HepG2 (cell line): ENCODE measurements at regions not wholly inside any gene's neighbourhood (a gene's known extent, or its start where the extent isn't known, plus 50 kb on each side); places are given as distances from the start of the nearest gene placed in this dataset.

Experiments used
- ATAC-seq: fragments of 200-7000 bp; cut with Tn5 transposase; 3 replicates; pipeline ENCODE4 v1.9.1; 2020; ENCODE audit warnings: mild to moderate bottlenecking, moderate library complexity
- BruUV-seq: library from RNA; stranded (reverse); fragments of 400-500 nt; replicated peaks from 2 replicates; lab custom pipeline; 2021; lab: Mats Ljungman, UMichigan
- CTCF ChIA-PET: fragments of 300-600 bp; formaldehyde crosslinking; extraction: SDS; loops from one replicate; lab custom pipeline; 2021; ENCODE audit warnings: low total read pairs, inconsistent platforms, low intra/inter-chr PET ratio; lab: Yijun Ruan, JAX
- POLR2A ChIA-PET: fragments of 350-600 bp; sonication (Branson Sonifier 250); formaldehyde crosslinking; loops from one replicate; lab custom pipeline; 2020; ENCODE audit warnings: antibody characterized with exemption, inconsistent platforms; lab: Yijun Ruan, JAX
- DNase-seq: peaks from one replicate; pipeline ENCODE4 v3.0.0-alpha.2; 2015; ENCODE audit warnings: low spot score
- FAIRE-seq: peaks from 3 replicates; lab custom pipeline; 2011; peaks lifted over from hg19 to GRCh38; lab: Jason Lieb, UNC
- H2AFZ ChIP-seq: one replicate; pipeline ENCODE4 v1.6.1; 2011; ENCODE audit warnings: low read length, inconsistent platforms
- H3K27ac ChIP-seq: fragments of 300-600 bp; 3 replicates; pipeline ENCODE4 v1.8.0; 2011; ENCODE audit warnings: mixed run types, mild to moderate bottlenecking, mixed read lengths, low read length, inconsistent platforms; ENCODE audit not compliant: insufficient read depth; ENCODE audit errors: extremely low read length
- H3K27me3 ChIP-seq, 2 experiments: fragments of 200-600 bp in 1 of 2; 2 replicates in 1 of 2; 3 replicates in 1 of 2; pipeline versions ENCODE4 v1.6.0 to v1.8.0; 2011; ENCODE audit warnings: low read length in 2 of 2, mild to moderate bottlenecking in 2 of 2, moderate library complexity in 2 of 2, inconsistent platforms in 1 of 2; ENCODE audit not compliant: insufficient read depth in 2 of 2, control insufficient read depth in 1 of 2
- H3K36me3 ChIP-seq, 2 experiments: fragments of 200-600 bp in 1 of 2; replicated peaks in 1 of 2; 2 replicates in 1 of 2; 3 replicates in 1 of 2; pipeline versions ENCODE4 v1.5.1 to v1.8.0; 2011; ENCODE audit warnings: low read length in 2 of 2, inconsistent platforms in 1 of 2; ENCODE audit not compliant: insufficient read depth in 2 of 2, control insufficient read depth in 1 of 2
- H3K4me1 ChIP-seq: 2 replicates; pipeline ENCODE4 v1.5.1; 2012; ENCODE audit warnings: low read length, inconsistent platforms; ENCODE audit not compliant: insufficient read depth
- H3K4me2 ChIP-seq: 2 replicates; pipeline ENCODE4 v1.6.0; 2011; ENCODE audit warnings: low read depth, low read length, inconsistent platforms
- H3K4me3 ChIP-seq, 3 experiments: fragments of 200-600 bp in 1 of 3; sonication (generic), shearing (Covaris generic) in 1 of 3; replicated peaks in 1 of 3; 2 replicates each; pipeline ENCODE4 v1.5.1; 2011 to 2016; ENCODE audit warnings: low read length in 3 of 3, inconsistent platforms in 2 of 3, low read depth in 2 of 3, mild to moderate bottlenecking in 2 of 3, control low read depth in 1 of 3, mixed read lengths in 1 of 3; ENCODE audit not compliant: insufficient read depth in 1 of 3
- H3K79me2 ChIP-seq: one replicate; pipeline ENCODE4 v1.6.1; 2011; ENCODE audit warnings: low read length, inconsistent platforms; ENCODE audit not compliant: insufficient read depth
- H3K9ac ChIP-seq: 2 replicates; pipeline ENCODE4 v1.6.0; 2011; ENCODE audit warnings: mild to moderate bottlenecking, low read depth, low read length, inconsistent platforms; ENCODE audit not compliant: insufficient read depth
- H3K9me3 ChIP-seq: 2 replicates; pipeline ENCODE4 v1.5.1; 2012; ENCODE audit warnings: mild to moderate bottlenecking, low read length
- H4K20me1 ChIP-seq: 2 replicates; pipeline ENCODE4 v1.6.0; 2011; ENCODE audit warnings: inconsistent platforms, mild to moderate bottlenecking, low read length, moderate library complexity; ENCODE audit not compliant: insufficient read depth
- ARNTL ChIP-seq: sonication (generic); formaldehyde crosslinking; IDR thresholded peaks from 2 replicates; pipeline ENCODE4 v1.4.0; 2020; ENCODE audit warnings: mild to moderate bottlenecking, missing genetic modification reagents
- FOXO1 ChIP-seq: sonication (generic); formaldehyde crosslinking; IDR thresholded peaks from 2 replicates; pipeline ENCODE4 v1.4.0; 2020; ENCODE audit warnings: missing genetic modification reagents
- MAFF ChIP-seq: IDR thresholded peaks from 2 replicates; pipeline ENCODE4 v1.6.1; 2011; ENCODE audit warnings: low read depth, low read length, improper control_type of control experiment
- MAFK ChIP-seq, 2 experiments: IDR thresholded peaks in 1 of 2; conservative IDR thresholded peaks in 1 of 2; 2 replicates each; pipeline ENCODE4 v1.6.1; 2011; ENCODE audit warnings: improper control_type of control experiment in 2 of 2, low read length in 2 of 2
- SRF ChIP-seq: IDR thresholded peaks from 2 replicates; pipeline ENCODE4 v1.6.1; 2011; ENCODE audit warnings: mild to moderate bottlenecking, low read depth, low read length, moderate library complexity
- ZNF503 ChIP-seq: sonication (generic); formaldehyde crosslinking; IDR thresholded peaks from 2 replicates; pipeline ENCODE4 v1.4.0; 2020; ENCODE audit warnings: missing genetic modification reagents
- WGBS: methylation state at CpG from one replicate; pipeline ENCODE4 v1.1.6; 2017; ENCODE audit warnings: low lambda C conversion rate; 5-methylcytosine and 5-hydroxymethylcytosine counted together
- in situ Hi-C: cut with HindIII; loops from 2 replicates; pipeline ENCODE4 v1.10.0; 2017; ENCODE audit warnings: low pct_unique_long_range_greater_than_20kb; ENCODE audit not compliant: extremely low pct_ligation_motif_present
- intact Hi-C: fragments of 100-400 bp; cut with micrococcal nuclease; formaldehyde crosslinking; loops from one replicate; pipeline ENCODE4 v1.10.0; 2022; ENCODE audit not compliant: unreplicated experiment
- TF ChIP-seq, protein P1 (sequence below): sonication (generic); formaldehyde crosslinking; conservative IDR thresholded peaks from 2 replicates; pipeline ENCODE4 v1.8.1; 2023; ENCODE audit warnings: missing genetic modification reagents

DNA sequence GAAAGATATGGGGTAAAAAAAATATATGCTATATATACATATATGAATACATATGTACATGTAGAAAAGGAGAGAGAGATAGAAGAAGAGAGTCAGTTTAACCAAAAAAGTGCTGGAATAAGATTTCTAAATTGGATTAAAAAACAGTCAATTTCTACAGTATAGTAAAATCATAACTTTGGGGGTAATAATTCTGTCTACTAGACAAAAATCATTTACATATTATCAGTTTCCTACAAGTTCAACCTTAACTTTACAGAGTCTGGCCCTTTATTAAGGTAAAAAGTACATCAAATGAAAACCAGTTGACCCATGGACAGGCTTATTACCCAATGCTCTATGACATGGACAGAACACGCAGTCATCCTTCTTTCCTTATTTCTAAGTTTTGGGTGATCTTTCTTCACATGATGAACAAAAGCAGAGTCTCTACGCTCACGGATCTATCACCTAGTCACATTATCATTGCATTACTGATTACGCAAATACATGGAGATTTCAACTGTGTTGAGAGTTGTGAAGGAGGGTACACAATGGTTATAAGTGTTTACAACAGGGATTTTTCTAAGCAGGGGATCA, 63.9 kb upstream of the SMIM36 start:
- H4K20me1 ChIP-seq: no peaks in the 10 kb centered on the region
- no peak overlapping the region for H3K27ac ChIP-seq
- H3K4me3 ChIP-seq: no peak overlapping the region
- no peak overlapping the region for H3K4me2 ChIP-seq
- H3K4me1 ChIP-seq: peaks cover 20% of the 10 kb centered on the region; the same call in 1 of the 2 replicates
- ATAC-seq (no peak), FAIRE-seq (no peak), DNase-seq (no peak)
- no peaks in the 10 kb centered on the region for H3K79me2 ChIP-seq
- H3K9me3 ChIP-seq: no peaks in the 10 kb centered on the region
- TF ChIP-seq ZNF503 (CRISPR knock-in tag) (no peak), FOXO1 (CRISPR knock-in tag) (no peak), SRF (no peak), ARNTL (CRISPR knock-in tag) (no peak), MAFK (conservative IDR thresholded peaks at IDR 0.05 in 1 of 2, IDR thresholded peaks at IDR 0.05 in 1 of 2; ENCODE audit: low read length in 2 of 2) (peak; percentile 45 to 68; a peak in 2 of 4 replicates), MAFF (peak; percentile 52; the same call in 1 of the 2 replicates)
- TF ChIP-seq, protein P1, sequence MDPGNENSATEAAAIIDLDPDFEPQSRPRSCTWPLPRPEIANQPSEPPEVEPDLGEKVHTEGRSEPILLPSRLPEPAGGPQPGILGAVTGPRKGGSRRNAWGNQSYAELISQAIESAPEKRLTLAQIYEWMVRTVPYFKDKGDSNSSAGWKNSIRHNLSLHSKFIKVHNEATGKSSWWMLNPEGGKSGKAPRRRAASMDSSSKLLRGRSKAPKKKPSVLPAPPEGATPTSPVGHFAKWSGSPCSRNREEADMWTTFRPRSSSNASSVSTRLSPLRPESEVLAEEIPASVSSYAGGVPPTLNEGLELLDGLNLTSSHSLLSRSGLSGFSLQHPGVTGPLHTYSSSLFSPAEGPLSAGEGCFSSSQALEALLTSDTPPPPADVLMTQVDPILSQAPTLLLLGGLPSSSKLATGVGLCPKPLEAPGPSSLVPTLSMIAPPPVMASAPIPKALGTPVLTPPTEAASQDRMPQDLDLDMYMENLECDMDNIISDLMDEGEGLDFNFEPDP (CRISPR knock-in tag): no peak
- no peak overlapping the region for H2AFZ ChIP-seq
- peaks cover 5 to 13% of the 10 kb centered on the region in 2 experiments; a peak in 4 of 5 replicates for H3K27me3 ChIP-seq
- ChIA-PET CTCF (no interaction called here), POLR2A (no interaction called here)
- no TSS peak for BruUV-seq
- intact Hi-C loops: no loop called here
- H3K36me3 ChIP-seq: no peaks in the 10 kb centered on the region
- H3K9ac ChIP-seq: no peak overlapping the region
- 54% methylated on average over 4 of the region's 4 CpGs for WGBS
- in situ Hi-C loops: no loop called here
